ENCODE measurements at regions not wholly inside any gene's neighbourhood (a gene's known extent, or its start where the extent isn't known, plus 50 kb on each side); places are given as distances from the start of the nearest gene placed in this dataset.
A peak's percentile ranks its signal among the peaks of the same experiment; 100 is the strongest.

DNA sequence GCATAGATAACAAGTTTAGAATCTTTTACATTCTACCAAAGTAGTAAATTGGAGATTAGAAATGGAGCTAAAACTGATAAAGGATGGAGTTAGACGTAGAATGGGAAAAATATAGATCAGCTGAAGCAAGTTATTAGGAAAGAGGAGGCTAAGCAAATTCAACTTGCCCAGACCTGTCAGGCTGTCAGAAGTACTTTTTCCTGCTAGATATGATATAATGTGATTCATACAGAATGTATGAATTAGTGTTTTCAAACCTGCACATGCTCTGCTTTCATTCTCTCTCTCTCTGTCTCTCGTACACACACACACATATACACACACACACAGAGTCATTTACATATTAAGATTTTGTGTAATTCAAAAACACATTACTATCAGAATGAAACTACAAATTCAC, 133.2 kb upstream of the HDGFL1 start:
- DNase-seq (ENCODE audit: low read depth), result no peak
- TF ChIP-seq, protein P1, sequence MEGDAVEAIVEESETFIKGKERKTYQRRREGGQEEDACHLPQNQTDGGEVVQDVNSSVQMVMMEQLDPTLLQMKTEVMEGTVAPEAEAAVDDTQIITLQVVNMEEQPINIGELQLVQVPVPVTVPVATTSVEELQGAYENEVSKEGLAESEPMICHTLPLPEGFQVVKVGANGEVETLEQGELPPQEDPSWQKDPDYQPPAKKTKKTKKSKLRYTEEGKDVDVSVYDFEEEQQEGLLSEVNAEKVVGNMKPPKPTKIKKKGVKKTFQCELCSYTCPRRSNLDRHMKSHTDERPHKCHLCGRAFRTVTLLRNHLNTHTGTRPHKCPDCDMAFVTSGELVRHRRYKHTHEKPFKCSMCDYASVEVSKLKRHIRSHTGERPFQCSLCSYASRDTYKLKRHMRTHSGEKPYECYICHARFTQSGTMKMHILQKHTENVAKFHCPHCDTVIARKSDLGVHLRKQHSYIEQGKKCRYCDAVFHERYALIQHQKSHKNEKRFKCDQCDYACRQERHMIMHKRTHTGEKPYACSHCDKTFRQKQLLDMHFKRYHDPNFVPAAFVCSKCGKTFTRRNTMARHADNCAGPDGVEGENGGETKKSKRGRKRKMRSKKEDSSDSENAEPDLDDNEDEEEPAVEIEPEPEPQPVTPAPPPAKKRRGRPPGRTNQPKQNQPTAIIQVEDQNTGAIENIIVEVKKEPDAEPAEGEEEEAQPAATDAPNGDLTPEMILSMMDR (IDR thresholded peaks at IDR 0.05; ENCODE audit: insufficient read depth, low read depth, low read length), result no peak

DNA sequence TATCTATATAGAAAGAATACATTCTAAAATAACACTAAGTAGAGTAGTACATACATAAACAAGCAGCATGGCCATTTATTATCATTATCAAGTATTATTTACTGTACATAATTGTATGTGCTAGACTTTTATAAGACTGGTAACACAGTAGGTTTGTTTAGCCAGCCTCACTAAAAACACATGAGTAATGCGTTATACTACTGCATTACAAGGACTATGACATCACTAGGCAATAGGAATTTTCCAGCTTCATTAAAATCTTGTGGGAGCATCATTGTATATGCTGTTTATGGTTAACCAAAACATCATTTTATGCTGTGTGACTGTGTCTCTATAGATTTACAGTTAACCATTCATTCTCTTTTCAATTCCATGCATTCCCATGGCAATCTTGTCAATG, 131.7 kb upstream of the HDGFL1 start:
- no peak overlapping the region for H3K4me3 ChIP-seq (ENCODE audit: low read depth, low read length)
- no peak for DNase-seq (ENCODE audit: low read depth)
- TF ChIP-seq, protein P1 (IDR thresholded peaks at IDR 0.05; ENCODE audit: insufficient read depth, low read depth, low read length), result no peak

More for the DNA sequence above, 133.2 kb upstream of the HDGFL1 start:
- no peak overlapping the region for H3K4me3 ChIP-seq (ENCODE audit: low read depth, low read length)

GRCh38 chr6:22442826-22443225, 126.5 kb upstream of the HDGFL1 start:
- peak; percentile 14 for DNase-seq (ENCODE audit: low read depth)
- no peak overlapping the region for H3K4me3 ChIP-seq (ENCODE audit: low read depth, low read length)
- TF ChIP-seq, protein P1 (IDR thresholded peaks at IDR 0.05; ENCODE audit: insufficient read depth, low read depth, low read length), result no peak

DNA sequence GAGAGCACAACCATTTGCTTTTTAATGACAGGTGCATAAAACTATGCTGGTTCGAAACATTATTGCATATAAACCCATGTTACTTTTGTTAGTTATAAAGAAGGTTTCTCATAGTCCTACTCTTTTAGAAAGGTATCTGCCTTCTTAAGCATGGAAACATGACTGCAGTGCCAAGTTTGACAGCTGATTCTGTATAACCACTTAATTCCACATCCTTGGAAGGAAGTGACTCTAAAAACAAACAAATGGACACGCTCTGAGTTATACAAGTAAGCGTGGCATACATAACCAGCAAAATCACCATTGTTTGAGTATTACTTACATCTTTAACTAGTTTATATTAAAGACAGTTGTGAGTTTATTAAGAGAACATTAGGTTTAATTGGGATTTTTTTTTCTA, 125.0 kb upstream of the HDGFL1 start:
- TF ChIP-seq, protein P1 (IDR thresholded peaks at IDR 0.05; ENCODE audit: insufficient read depth, low read depth, low read length), result no peak
- no peak for DNase-seq (ENCODE audit: low read depth)
- no peak overlapping the region for H3K4me3 ChIP-seq (ENCODE audit: low read depth, low read length)

DNA sequence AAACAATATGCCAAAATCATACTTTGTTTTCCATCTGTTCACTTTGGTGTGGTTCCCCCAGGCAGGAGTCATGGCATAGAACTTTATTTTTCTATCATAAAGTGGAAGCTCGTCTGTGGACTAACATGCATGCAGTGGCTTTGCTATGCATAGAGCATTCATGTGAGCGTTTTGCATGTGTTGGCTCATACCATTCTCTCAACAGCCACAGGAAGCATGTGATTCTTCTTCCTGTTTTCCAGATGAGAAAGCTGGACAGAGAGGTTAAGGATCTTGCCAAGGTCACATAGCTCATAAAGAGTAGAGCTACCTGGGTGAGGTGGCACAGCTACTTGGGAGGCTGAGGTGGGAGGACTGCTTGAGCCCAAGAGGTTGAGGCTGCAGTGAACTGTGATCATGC, 123.4 kb upstream of the HDGFL1 start:
- TF ChIP-seq, protein P1 (IDR thresholded peaks at IDR 0.05; ENCODE audit: insufficient read depth, low read depth, low read length), result no peak
- H3K4me3 ChIP-seq (ENCODE audit: low read depth, low read length), result no peak overlapping the region
- no peak for DNase-seq (ENCODE audit: low read depth)

DNA sequence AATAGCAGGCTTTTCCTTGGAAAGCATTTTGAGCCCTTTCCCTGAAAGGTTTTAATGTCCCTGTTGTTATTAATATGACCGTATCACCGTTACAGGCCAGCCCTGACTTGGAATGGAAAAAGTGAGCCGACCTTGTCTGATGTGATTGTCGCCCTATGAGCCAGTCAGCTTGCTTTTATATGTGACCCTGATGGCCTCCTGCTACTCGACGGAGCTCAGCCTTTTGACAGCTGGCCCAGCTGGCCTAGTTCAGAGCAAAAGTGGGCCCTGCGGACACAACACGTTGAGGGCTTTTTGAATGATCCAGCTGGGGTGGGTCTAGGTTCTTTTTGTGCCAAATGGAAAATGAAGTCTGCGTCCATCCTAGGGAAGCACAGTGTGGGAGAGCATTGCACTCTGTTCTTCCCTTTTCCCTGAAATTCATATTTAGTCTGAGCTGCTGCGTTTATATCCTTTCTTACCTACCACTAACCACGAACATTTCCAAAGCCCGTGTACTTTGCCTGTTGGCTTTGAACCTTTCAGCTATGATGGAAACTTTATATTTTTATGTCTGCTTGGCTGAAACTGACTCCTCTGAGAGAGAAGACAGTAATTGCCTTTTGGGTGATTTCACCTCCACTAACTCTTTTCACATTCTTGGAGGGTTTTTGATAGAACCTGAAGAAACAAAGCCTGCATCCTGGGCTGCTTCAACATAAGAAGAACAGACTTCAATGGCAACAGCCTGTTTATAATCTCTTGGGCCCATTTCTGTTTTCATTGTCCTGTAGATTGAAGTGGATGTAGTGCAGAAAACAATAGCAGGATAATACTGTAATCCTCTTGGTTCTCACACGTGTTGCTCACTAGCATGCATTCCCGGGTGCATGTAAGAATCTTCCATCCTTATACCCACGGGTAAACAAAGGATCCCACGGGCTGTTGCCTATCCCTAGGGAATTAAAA, 121.8 kb upstream of the HDGFL1 start:
- no peak for DNase-seq (ENCODE audit: low read depth)
- TF ChIP-seq, protein P1 (IDR thresholded peaks at IDR 0.05; ENCODE audit: insufficient read depth, low read depth, low read length), result no peak
- no peak overlapping the region for H3K4me3 ChIP-seq (ENCODE audit: low read depth, low read length)

All from fibroblast of villous mesenchyme (primary cell).